Neural progenitor cell (in vitro differentiated cells): ENCODE measurements at regions not wholly inside any gene's neighbourhood (a gene's known extent, or its start where the extent isn't known, plus 50 kb on each side); places are given as distances from the start of the nearest gene placed in this dataset.

Source experiments
- DNase-seq: peaks from one replicate; pipeline ENCODE4 v3.0.0-alpha.2; 2016; ENCODE audit warnings: low spot score
- H2AFZ ChIP-seq: fragments of 200-600 bp; sonication (generic); replicated peaks from 2 replicates; pipeline ENCODE4 v1.6.1; 2016; ENCODE audit warnings: antibody characterized with exemption
- H3F3A ChIP-seq: fragments of 200-600 bp; sonication (generic); 2 replicates; pipeline ENCODE4 v1.6.1; 2016; ENCODE audit warnings: antibody characterized with exemption, low read depth
- H3K27ac ChIP-seq: fragments of 200-600 bp; sonication (generic); 2 replicates; pipeline ENCODE4 v1.5.1; 2016; ENCODE audit warnings: mild to moderate bottlenecking
- H3K27me3 ChIP-seq: fragments of 200-600 bp; sonication (generic); 2 replicates; pipeline ENCODE4 v1.6.1; 2016; ENCODE audit warnings: mild to moderate bottlenecking, moderate library complexity
- H3K36me3 ChIP-seq: fragments of 200-600 bp; sonication (generic); 2 replicates; pipeline ENCODE4 v1.5.1; 2016
- H3K4me1 ChIP-seq: fragments of 200-600 bp; sonication (generic); 2 replicates; pipeline ENCODE4 v1.6.1; 2016; ENCODE audit warnings: mixed run types
- H3K4me2 ChIP-seq: fragments of 200-600 bp; sonication (generic); 2 replicates; pipeline ENCODE4 v1.6.1; 2016
- H3K4me3 ChIP-seq: fragments of 200-600 bp; sonication (generic); 2 replicates; pipeline ENCODE4 v1.5.1; 2016
- H3K79me2 ChIP-seq: fragments of 200-600 bp; sonication (generic); 2 replicates; pipeline ENCODE4 v1.6.1; 2016; ENCODE audit warnings: low read depth
- H3K9ac ChIP-seq: fragments of 200-600 bp; sonication (generic); 2 replicates; pipeline ENCODE4 v1.6.1; 2016
- H3K9me3 ChIP-seq: fragments of 200-600 bp; sonication (generic); 2 replicates; pipeline ENCODE4 v1.5.1; 2016; ENCODE audit warnings: low read depth
- H4K20me1 ChIP-seq: fragments of 200-600 bp; sonication (generic); 2 replicates; pipeline ENCODE4 v1.6.1; 2016; ENCODE audit warnings: low read depth
- H3K27ac Mint-ChIP-seq: 3 replicates; pipeline ENCODE4 v1.8.0; 2021; ENCODE audit warnings: mixed read lengths
- H3K27me3 Mint-ChIP-seq: 2 replicates; pipeline ENCODE4 v1.8.0; 2022; ENCODE audit warnings: low read depth, mild to moderate bottlenecking, inconsistent platforms, moderate library complexity, mixed read lengths; ENCODE audit not compliant: insufficient read depth
- H3K36me3 Mint-ChIP-seq: 3 replicates; pipeline ENCODE4 v1.8.0; 2021; ENCODE audit warnings: mixed read lengths
- H3K4me1 Mint-ChIP-seq: 3 replicates; pipeline ENCODE4 v1.8.0; 2021; ENCODE audit warnings: mixed read lengths
- H3K4me3 Mint-ChIP-seq: 3 replicates; pipeline ENCODE4 v1.8.0; 2021; ENCODE audit warnings: mild to moderate bottlenecking, moderate library complexity, mixed read lengths
- H3K9me3 Mint-ChIP-seq: 3 replicates; pipeline ENCODE4 v1.8.0; 2020; ENCODE audit warnings: mixed read lengths
- CTCF ChIP-seq: fragments of 200-600 bp; sonication (generic); IDR thresholded peaks from 2 replicates; pipeline ENCODE4 v1.5.1; 2017; ENCODE audit warnings: antibody characterized with exemption, mild to moderate bottlenecking
- EZH2 ChIP-seq: fragments of 200-600 bp; sonication (generic); IDR thresholded peaks from 2 replicates; pipeline ENCODE4 v1.6.1; 2017; ENCODE audit warnings: antibody characterized with exemption, mild to moderate bottlenecking, moderate library complexity
- EZH2phosphoT487 ChIP-seq: fragments of 200-600 bp; sonication (generic); IDR thresholded peaks from 2 replicates; pipeline ENCODE4 v1.6.1; 2017; ENCODE audit warnings: antibody characterized with exemption

DNA sequence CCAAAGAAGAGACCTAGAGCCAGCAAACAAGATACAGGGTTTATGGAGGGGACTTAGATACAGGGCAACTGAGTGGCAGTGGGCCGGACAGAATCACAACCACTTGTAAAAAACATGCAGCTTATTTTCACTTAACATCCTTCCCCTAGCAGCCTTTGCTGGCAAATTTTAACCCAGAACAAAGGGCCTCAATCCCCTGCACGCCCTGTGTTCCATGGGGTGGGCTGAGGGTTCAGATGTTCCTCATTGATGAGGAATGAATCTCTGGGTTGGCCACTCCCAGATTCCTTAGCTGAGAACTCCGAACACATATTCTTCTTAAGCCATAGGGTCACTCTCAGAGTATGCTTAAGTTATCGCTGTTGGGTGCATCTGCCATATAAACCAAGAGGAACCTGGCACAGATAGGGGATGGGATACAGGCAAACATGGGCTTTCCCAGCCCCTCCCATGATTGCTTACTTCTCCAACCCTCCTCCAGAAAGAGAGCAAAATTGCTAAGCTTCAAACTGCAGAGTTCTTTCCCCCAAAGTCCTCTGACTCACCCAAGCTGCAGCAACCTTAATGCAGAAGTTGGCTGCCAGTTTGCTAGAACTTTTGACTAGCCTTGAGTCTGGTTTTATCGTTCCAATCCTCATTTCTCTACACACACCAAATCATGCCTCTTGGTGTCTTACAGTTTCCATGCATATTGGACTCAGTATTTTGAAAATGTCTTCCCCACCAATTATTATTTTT is 146.9 kb downstream of the CD47 start:
- H4K20me1 ChIP-seq = no peaks in the 10 kb centered on the region
- H3K4me3 Mint-ChIP-seq = no peak overlapping the region
- H2AFZ ChIP-seq = no peak overlapping the region
- H3F3A ChIP-seq = no peaks in the 10 kb centered on the region
- no peaks in the 10 kb centered on the region for H3K36me3 ChIP-seq
- TF ChIP-seq CTCF = no peak
- no peaks in the 10 kb centered on the region for H3K79me2 ChIP-seq
- H3K4me1 Mint-ChIP-seq = peaks cover 22% of the 10 kb centered on the region
- H3K27me3 ChIP-seq = no peaks in the 10 kb centered on the region
- H3K36me3 Mint-ChIP-seq = no peaks in the 10 kb centered on the region
- no peak for DNase-seq
- no peak overlapping the region for H3K4me2 ChIP-seq
- H3K27ac Mint-ChIP-seq = no peak overlapping the region
- peaks cover 4% of the 10 kb centered on the region for H3K9me3 Mint-ChIP-seq
- H3K9me3 ChIP-seq = no peaks in the 10 kb centered on the region
- H3K27ac ChIP-seq = no peak overlapping the region
- H3K4me1 ChIP-seq = peaks cover 8% of the 10 kb centered on the region
- peaks cover 3% of the 10 kb centered on the region for H3K27me3 Mint-ChIP-seq
- H3K4me3 ChIP-seq = no peak overlapping the region
- no peak overlapping the region for H3K9ac ChIP-seq

- Histone ChIP-seq H2AFZ (no peak overlapping the region), H3K36me3 (no peaks in the 10 kb centered on the region), H4K20me1 (no peaks in the 10 kb centered on the region), H3K27me3 (no peaks in the 10 kb centered on the region), H3K9me3 (no peaks in the 10 kb centered on the region), H3K4me2 (no peak overlapping the region), H3K9ac (no peak overlapping the region), H3F3A (no peaks in the 10 kb centered on the region), H3K27ac (no peak overlapping the region), H3K4me3 (no peak overlapping the region), H3K4me1 (peaks cover 8% of the 10 kb centered on the region), H3K79me2 (no peaks in the 10 kb centered on the region)
- Mint-ChIP-seq H3K9me3 (peaks cover 6% of the 10 kb centered on the region), H3K27ac (no peak overlapping the region), H3K4me3 (no peak overlapping the region), H3K36me3 (peaks cover 2% of the 10 kb centered on the region), H3K27me3 (peaks cover 5% of the 10 kb centered on the region), H3K4me1 (peaks cover 22% of the 10 kb centered on the region)
- DNase-seq = no peak
- no peak for TF ChIP-seq CTCF
- TF ChIP-seq EZH2phosphoT487 = no peak
- no peak for TF ChIP-seq EZH2
Measured at GRCh38 chr3:107942951-107943749, 147.7 kb downstream of the CD47 start.

GRCh38 chr3:107942244-107942643 is 148.6 kb downstream of the CD47 start:
- Histone ChIP-seq H2AFZ (no peak overlapping the region), H3K9ac (no peak overlapping the region), H4K20me1 (no peaks in the 10 kb centered on the region), H3K27me3 (no peaks in the 10 kb centered on the region), H3F3A (no peaks in the 10 kb centered on the region), H3K79me2 (no peaks in the 10 kb centered on the region), H3K36me3 (no peaks in the 10 kb centered on the region), H3K4me1 (peaks cover 8% of the 10 kb centered on the region), H3K4me3 (no peak overlapping the region), H3K27ac (no peak overlapping the region), H3K4me2 (no peak overlapping the region), H3K9me3 (no peaks in the 10 kb centered on the region)
- Mint-ChIP-seq H3K4me1 (peaks cover 24% of the 10 kb centered on the region), H3K27ac (no peak overlapping the region), H3K4me3 (no peak overlapping the region), H3K36me3 (peaks cover 3% of the 10 kb centered on the region), H3K27me3 (peaks cover 5% of the 10 kb centered on the region), H3K9me3 (peaks cover 6% of the 10 kb centered on the region)
- no peak for TF ChIP-seq EZH2
- TF ChIP-seq EZH2phosphoT487 = no peak
- no peak for TF ChIP-seq CTCF
- DNase-seq = no peak
